Heart right ventricle (tissue), 16 donors: ENCODE measurements at regions not wholly inside any gene's neighbourhood (a gene's known extent, or its start where the extent isn't known, plus 50 kb on each side); places are given as distances from the start of the nearest gene placed in this dataset.

Source experiments
- ATAC-seq, 8 donors: fragments of 200-7000 bp; cut with Tn5 transposase; one replicate each; pipeline ENCODE4 v1.9.1; 2020; ENCODE audit warnings: mild to moderate bottlenecking in 8 of 8, moderate library complexity in 8 of 8, moderate number of reproducible peaks in 1 of 8
- DNase-seq, 2 donors: peaks; one replicate each; pipeline ENCODE4 v3.0.0-alpha.2; 2020
- H3K27ac ChIP-seq, 10 donors: fragments of 200-600 bp; sonication (generic) in 2 of 10; one replicate each; pipeline versions ENCODE4 v1.5.0 to v1.8.0; 2020 to 2022; ENCODE audit warnings: mild to moderate bottlenecking in 3 of 10
- H3K27me3 ChIP-seq, 7 donors: fragments of 200-600 bp; one replicate each; pipeline ENCODE4 v1.8.0; 2021 to 2022; ENCODE audit warnings: mild to moderate bottlenecking in 2 of 7
- H3K36me3 ChIP-seq, 9 donors: fragments of 200-600 bp; sonication (generic) in 1 of 9; one replicate each; pipeline versions ENCODE4 v1.5.0 to v1.8.0; 2020 to 2022; ENCODE audit warnings: mild to moderate bottlenecking in 2 of 9
- H3K4me1 ChIP-seq, 9 donors: fragments of 200-600 bp; sonication (generic) in 1 of 9; one replicate each; pipeline versions ENCODE4 v1.5.0 to v1.8.0; 2020 to 2022; ENCODE audit warnings: mild to moderate bottlenecking in 4 of 9
- H3K4me3 ChIP-seq, 10 donors: fragments of 200-600 bp; sonication (generic) in 2 of 10; one replicate each; pipeline versions ENCODE4 v1.5.0 to v1.8.0; 2020 to 2022; ENCODE audit warnings: mild to moderate bottlenecking in 7 of 10, moderate library complexity in 2 of 10
- H3K9me3 ChIP-seq, 11 donors: fragments of 200-600 bp in 10 of 11; sonication (generic) in 2 of 11; one replicate each; pipeline versions ENCODE4 v1.5.0 to v1.8.0; 2013 to 2022; ENCODE audit warnings: mild to moderate bottlenecking in 2 of 11, control low read depth in 1 of 11, moderate library complexity in 1 of 11
- WGBS, 2 donors: extraction: QIAGEN DNeasy Blood & Tissue Kit; methylation state at CpG; one replicate each; pipeline ENCODE4 v1.1.7; 2013; ENCODE audit warnings: inconsistent platforms in 1 of 2; 5-methylcytosine and 5-hydroxymethylcytosine counted together
- intact Hi-C, 10 donors: fragments of 100-400 bp; cut with DNase I; formaldehyde crosslinking; loops; one replicate each; pipeline versions ENCODE4 v1.11.1 to v1.14.2; 2022
- TF ChIP-seq, protein P1 (sequence below), 9 donors: fragments of 200-600 bp; sonication (generic) in 2 of 9; IDR thresholded peaks; one replicate each; pipeline versions ENCODE4 v1.5.0 to v1.8.0; 2021 to 2022; ENCODE audit warnings: antibody characterized with exemption in 9 of 9, mild to moderate bottlenecking in 5 of 9, moderate library complexity in 1 of 9
- donor health status: Arrhythmogenic right ventricular cardiomyopathy.
- donor health status: ischemic (EF 13 %, LVEDD 7.1; RV severe dilation, severe dysfunction).
- donor health status: healthy with polysubstance abuse.
- donor health status: DM: no; HTN: yes; CAD: no.
- donor health status: DM: no; HTN: no; CAD: no.
- donor health status: ischemic (EF 25% LVEDD 6.9; RV normal size, moderate dysfunction).
- donor health status: ischemic (EF 25% LVEDD 5.7; RV mildly dilated, moderate dysfunction).
- donor health status: healthy.
- donor health status: DM: yes; HTN: yes; CAD: no.
- donor health status: Ischemic cardiomyopathy.
- donor health status: ischemic (EF 35%, LVEDD 5.7; RV mildly dilated, moderate dysfunction).
- donor health status: nonischemic (EF 11% LVEDD 7.7; RV severe dilation, severe dysfunction).
- donor health status: DM: yes; HTN: yes; CAD: no.
- donor health status: PGD.
- donor health status: ischemic (EF 29% LVEDD 5.4; RV normal size, mild dysfunction).
- donor health status: nonischemic (EF 23%, LVEDD 6.1; RV moderate dilation, normal function).

- ATAC-seq (no peak), DNase-seq (no peak)
- Histone ChIP-seq H3K36me3 (no peaks in the 10 kb centered on the region), H3K9me3 (no peaks in the 10 kb centered on the region), H3K4me3 (no peak overlapping the region), H3K4me1 (peaks cover 0 to 16% (median 0%) of the 10 kb centered on the region in 9 donors), H3K27ac (no peak overlapping the region), H3K27me3 (peaks cover 0 to 5% (median 0%) of the 10 kb centered on the region in 7 donors)
- WGBS, 2 donors, result 83 to 96% methylated on average over 3 of the region's 3 CpGs
- TF ChIP-seq, protein P1, sequence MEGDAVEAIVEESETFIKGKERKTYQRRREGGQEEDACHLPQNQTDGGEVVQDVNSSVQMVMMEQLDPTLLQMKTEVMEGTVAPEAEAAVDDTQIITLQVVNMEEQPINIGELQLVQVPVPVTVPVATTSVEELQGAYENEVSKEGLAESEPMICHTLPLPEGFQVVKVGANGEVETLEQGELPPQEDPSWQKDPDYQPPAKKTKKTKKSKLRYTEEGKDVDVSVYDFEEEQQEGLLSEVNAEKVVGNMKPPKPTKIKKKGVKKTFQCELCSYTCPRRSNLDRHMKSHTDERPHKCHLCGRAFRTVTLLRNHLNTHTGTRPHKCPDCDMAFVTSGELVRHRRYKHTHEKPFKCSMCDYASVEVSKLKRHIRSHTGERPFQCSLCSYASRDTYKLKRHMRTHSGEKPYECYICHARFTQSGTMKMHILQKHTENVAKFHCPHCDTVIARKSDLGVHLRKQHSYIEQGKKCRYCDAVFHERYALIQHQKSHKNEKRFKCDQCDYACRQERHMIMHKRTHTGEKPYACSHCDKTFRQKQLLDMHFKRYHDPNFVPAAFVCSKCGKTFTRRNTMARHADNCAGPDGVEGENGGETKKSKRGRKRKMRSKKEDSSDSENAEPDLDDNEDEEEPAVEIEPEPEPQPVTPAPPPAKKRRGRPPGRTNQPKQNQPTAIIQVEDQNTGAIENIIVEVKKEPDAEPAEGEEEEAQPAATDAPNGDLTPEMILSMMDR (IDR thresholded peaks at IDR 0.05), result no peak
- intact Hi-C loops, result loop anchor here in 1 of 10 donors (10.0 kb wide), 1 partner anchor 103 kb away; no protein-coding TSS in a partner anchor
These were observed 111.8 kb upstream of the CCND2 start for GRCh38 chr12:4161718-4162117.

- ATAC-seq (no peak), DNase-seq (no peak)
- Histone ChIP-seq H3K4me1 (peaks cover 0 to 15% (median 0%) of the 10 kb centered on the region in 9 donors), H3K4me3 (no peak overlapping the region), H3K27ac (no peak overlapping the region), H3K9me3 (no peaks in the 10 kb centered on the region), H3K27me3 (peaks cover 0 to 5% (median 0%) of the 10 kb centered on the region in 7 donors), H3K36me3 (no peaks in the 10 kb centered on the region)
- WGBS, 2 donors, result 86 to 91% methylated on average over 2 of the region's 2 CpGs
- intact Hi-C loops, result loop anchor here in 1 of 10 donors (10.0 kb wide), 1 partner anchor 104 kb away; no protein-coding TSS in a partner anchor
- TF ChIP-seq, protein P1 (IDR thresholded peaks at IDR 0.05), result no peak
These were observed 113.1 kb upstream of the CCND2 start for GRCh38 chr12:4160314-4161040.

GRCh38 chr12:4159851-4160250, 113.7 kb upstream of the CCND2 start:
- Histone ChIP-seq H3K27me3 (peaks cover 0 to 5% (median 0%) of the 10 kb centered on the region in 7 donors), H3K9me3 (no peaks in the 10 kb centered on the region), H3K4me3 (no peak overlapping the region), H3K4me1 (peaks cover 0 to 8% (median 0%) of the 10 kb centered on the region in 9 donors), H3K36me3 (no peaks in the 10 kb centered on the region), H3K27ac (no peak overlapping the region)
- intact Hi-C loops, result loop anchor here in 1 of 10 donors (10.0 kb wide), 1 partner anchor 105 kb away; no protein-coding TSS in a partner anchor
- DNase-seq (no peak), ATAC-seq (no peak)
- TF ChIP-seq, protein P1 (IDR thresholded peaks at IDR 0.05), result no peak
- 96 to 98% methylated on average over 2 of the region's 2 CpGs for WGBS, 2 donors

DNA sequence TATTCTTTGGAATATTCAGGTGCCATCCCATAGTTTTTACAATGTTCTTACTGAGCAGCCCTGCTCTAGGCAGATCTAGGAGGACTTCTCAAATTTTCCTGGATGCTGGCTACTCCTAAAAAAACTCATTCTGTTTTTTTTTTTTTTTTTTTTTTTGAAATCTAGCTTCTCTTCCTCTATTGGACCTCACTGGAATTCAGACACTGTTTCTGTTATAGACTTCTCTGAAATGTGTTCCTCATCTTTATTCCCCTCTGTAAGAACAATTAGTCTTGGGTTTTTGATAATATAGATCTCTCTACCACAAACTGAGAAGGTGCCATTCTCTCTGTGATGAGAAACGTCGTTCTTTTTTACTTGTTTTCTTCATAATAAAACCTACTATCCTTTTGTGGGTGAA, 115.3 kb upstream of the CCND2 start:
- intact Hi-C loops, result no loop called here
- WGBS, 2 donors, result 92 to 93% methylated on average over 2 of the region's 2 CpGs
- H3K4me1 ChIP-seq, result peaks cover 0 to 6% (median 0%) of the 10 kb centered on the region in 9 donors
- DNase-seq (no peak), ATAC-seq (no peak)
- H3K27me3 ChIP-seq, result peaks cover 0 to 2% (median 0%) of the 10 kb centered on the region in 7 donors
- no peak overlapping the region for H3K4me3 ChIP-seq
- TF ChIP-seq, protein P1 (IDR thresholded peaks at IDR 0.05), result no peak
- H3K27ac ChIP-seq, result no peak overlapping the region
- no peaks in the 10 kb centered on the region for H3K9me3 ChIP-seq
- H3K36me3 ChIP-seq, result no peaks in the 10 kb centered on the region
